CD4-positive, alpha-beta T cell (primary cell): ENCODE measurements at regions not wholly inside any gene's neighbourhood (a gene's known extent, or its start where the extent isn't known, plus 50 kb on each side); places are given as distances from the start of the nearest gene placed in this dataset.

Experiments used
- ATAC-seq: fragments of 200-7000 bp; cut with Tn5 transposase; one replicate; pipeline ENCODE4 v1.10.0; 2022; ENCODE audit warnings: mild to moderate bottlenecking; ENCODE audit not compliant: poor library complexity
- CTCF ChIA-PET: fragments of 350-600 bp; sonication (Branson Sonifier 250); formaldehyde crosslinking; loops from one replicate; lab custom pipeline; 2021; ENCODE audit warnings: antibody characterized with exemption, inconsistent platforms; lab: Charles Lee
- POLR2A ChIA-PET: fragments of 350-600 bp; sonication (Branson Sonifier 250); formaldehyde crosslinking; loops from one replicate; lab custom pipeline; 2021; ENCODE audit warnings: antibody characterized with exemption, inconsistent platforms; lab: Charles Lee
- DNase-seq, 14 experiments: peaks; one replicate each; pipeline ENCODE4 v3.0.0-alpha.2; 2013 to 2020; ENCODE audit warnings: mixed read lengths in 2 of 14
- H3K27ac ChIP-seq, 2 donors: one replicate each; pipeline versions ENCODE4 v1.5.1 to v1.7.0; 2013; ENCODE audit warnings: low read length in 2 of 2, low read depth in 1 of 2, mild to moderate bottlenecking in 1 of 2
- H3K27me3 ChIP-seq, 2 experiments: 1 replicate in 1 of 2; 2 replicates in 1 of 2; pipeline versions ENCODE4 v1.6.1 to v1.7.0; 2013; ENCODE audit warnings: low read length in 2 of 2, control low read depth in 1 of 2, mild to moderate bottlenecking in 1 of 2, moderate library complexity in 1 of 2; ENCODE audit not compliant: insufficient read depth in 2 of 2, control insufficient read depth in 1 of 2
- H3K36me3 ChIP-seq: one replicate; pipeline ENCODE4 v1.6.1; 2013; ENCODE audit warnings: low read length, control low read depth; ENCODE audit not compliant: insufficient read depth
- H3K4me1 ChIP-seq: one replicate; pipeline ENCODE4 v1.6.1; 2013; ENCODE audit warnings: low read length, control low read depth; ENCODE audit not compliant: insufficient read depth
- H3K4me3 ChIP-seq: one replicate; pipeline ENCODE4 v1.5.1; 2013; ENCODE audit warnings: mild to moderate bottlenecking, low read length, moderate library complexity
- H3K9me3 ChIP-seq, 2 experiments: 1 replicate in 1 of 2; 2 replicates in 1 of 2; pipeline versions ENCODE4 v1.6.1 to v1.7.0; 2013; ENCODE audit warnings: low read length in 2 of 2, mild to moderate bottlenecking in 2 of 2, control low read depth in 1 of 2, moderate library complexity in 1 of 2; ENCODE audit not compliant: control insufficient read depth in 1 of 2, insufficient read depth in 1 of 2
- H3K27ac Mint-ChIP-seq: one replicate; pipeline ENCODE4 v1.8.0; 2020; ENCODE audit warnings: mixed read lengths
- H3K27me3 Mint-ChIP-seq: one replicate; pipeline ENCODE4 v1.8.0; 2021; ENCODE audit warnings: mixed read lengths
- H3K36me3 Mint-ChIP-seq: one replicate; pipeline ENCODE4 v1.8.0; 2021; ENCODE audit warnings: low read depth, mixed read lengths
- H3K4me1 Mint-ChIP-seq: one replicate; pipeline ENCODE4 v1.8.0; 2021; ENCODE audit warnings: low read depth, mixed read lengths
- H3K4me3 Mint-ChIP-seq: one replicate; pipeline ENCODE4 v1.8.0; 2020; ENCODE audit warnings: mild to moderate bottlenecking, mixed read lengths
- H3K9me3 Mint-ChIP-seq: one replicate; pipeline ENCODE4 v1.8.0; 2020; ENCODE audit warnings: mixed read lengths
- intact Hi-C, 2 experiments: fragments of 100-400 bp; cut with DNase I in 1 of 2; cut with micrococcal nuclease in 1 of 2; formaldehyde crosslinking; loops; one replicate each; pipeline versions ENCODE4 v1.15.1 to v1.9.0; 2023 to 2025; cut with DNase I, micrococcal nuclease
- TF ChIP-seq, protein P1 (sequence below): fragments of 200-600 bp; IDR thresholded peaks from one replicate; pipeline ENCODE4 v1.8.0; 2022; ENCODE audit warnings: antibody characterized with exemption, mild to moderate bottlenecking

DNA sequence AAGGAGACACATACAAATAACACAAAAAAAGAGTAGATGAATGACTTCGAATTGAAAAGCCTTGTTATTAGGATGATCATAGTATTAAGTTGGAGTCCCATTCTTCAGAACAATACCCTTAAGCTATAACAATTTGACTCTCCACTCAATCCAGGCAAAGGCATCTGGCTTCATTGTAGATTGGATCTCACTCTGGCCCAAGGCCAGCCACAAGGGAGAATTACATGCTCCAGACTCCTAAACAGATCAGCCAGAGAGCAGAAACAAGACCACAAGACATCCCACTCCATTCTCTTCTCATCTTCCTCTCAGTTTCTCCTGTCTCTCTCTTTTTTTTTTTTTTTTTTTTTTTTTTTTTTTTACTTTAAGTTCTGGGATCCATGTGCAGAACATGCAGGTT, 213.9 kb downstream of the DHX15 start:
- no peaks in the 10 kb centered on the region for H3K4me1 ChIP-seq
- no peaks in the 10 kb centered on the region for H3K4me1 Mint-ChIP-seq
- no peak overlapping the region for H3K27ac ChIP-seq
- POLR2A ChIA-PET: no interaction called here
- no peak overlapping the region for H3K27ac Mint-ChIP-seq
- no peak overlapping the region for H3K4me3 Mint-ChIP-seq
- H3K27me3 Mint-ChIP-seq: peaks cover 10% of the 10 kb centered on the region
- no peak overlapping the region for H3K4me3 ChIP-seq
- TF ChIP-seq, protein P1, sequence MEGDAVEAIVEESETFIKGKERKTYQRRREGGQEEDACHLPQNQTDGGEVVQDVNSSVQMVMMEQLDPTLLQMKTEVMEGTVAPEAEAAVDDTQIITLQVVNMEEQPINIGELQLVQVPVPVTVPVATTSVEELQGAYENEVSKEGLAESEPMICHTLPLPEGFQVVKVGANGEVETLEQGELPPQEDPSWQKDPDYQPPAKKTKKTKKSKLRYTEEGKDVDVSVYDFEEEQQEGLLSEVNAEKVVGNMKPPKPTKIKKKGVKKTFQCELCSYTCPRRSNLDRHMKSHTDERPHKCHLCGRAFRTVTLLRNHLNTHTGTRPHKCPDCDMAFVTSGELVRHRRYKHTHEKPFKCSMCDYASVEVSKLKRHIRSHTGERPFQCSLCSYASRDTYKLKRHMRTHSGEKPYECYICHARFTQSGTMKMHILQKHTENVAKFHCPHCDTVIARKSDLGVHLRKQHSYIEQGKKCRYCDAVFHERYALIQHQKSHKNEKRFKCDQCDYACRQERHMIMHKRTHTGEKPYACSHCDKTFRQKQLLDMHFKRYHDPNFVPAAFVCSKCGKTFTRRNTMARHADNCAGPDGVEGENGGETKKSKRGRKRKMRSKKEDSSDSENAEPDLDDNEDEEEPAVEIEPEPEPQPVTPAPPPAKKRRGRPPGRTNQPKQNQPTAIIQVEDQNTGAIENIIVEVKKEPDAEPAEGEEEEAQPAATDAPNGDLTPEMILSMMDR: no peak
- intact Hi-C loops: no loop called here
- H3K9me3 ChIP-seq: no peaks in the 10 kb centered on the region
- no peaks in the 10 kb centered on the region for H3K27me3 ChIP-seq
- CTCF ChIA-PET: no interaction called here
- no peaks in the 10 kb centered on the region for H3K36me3 ChIP-seq
- DNase-seq: no peak
- peaks cover 2% of the 10 kb centered on the region for H3K9me3 Mint-ChIP-seq
- H3K36me3 Mint-ChIP-seq: no peaks in the 10 kb centered on the region
- no peak for ATAC-seq

GRCh38 chr4:24369507-24370029, 214.8 kb downstream of the DHX15 start:
- H3K4me3 ChIP-seq: no peak overlapping the region
- DNase-seq (no peak), ATAC-seq (no peak)
- intact Hi-C loops: no loop called here
- H3K27me3 ChIP-seq: no peaks in the 10 kb centered on the region
- H3K4me1 Mint-ChIP-seq: no peaks in the 10 kb centered on the region
- no peaks in the 10 kb centered on the region for H3K4me1 ChIP-seq
- H3K27ac Mint-ChIP-seq: no peak overlapping the region
- H3K27ac ChIP-seq: no peak overlapping the region
- H3K9me3 Mint-ChIP-seq: peaks cover 2% of the 10 kb centered on the region
- H3K9me3 ChIP-seq: no peaks in the 10 kb centered on the region
- TF ChIP-seq, protein P1: no peak
- no peaks in the 10 kb centered on the region for H3K36me3 ChIP-seq
- H3K4me3 Mint-ChIP-seq: no peak overlapping the region
- H3K36me3 Mint-ChIP-seq: no peaks in the 10 kb centered on the region
- ChIA-PET POLR2A (no interaction called here), CTCF (no interaction called here)
- H3K27me3 Mint-ChIP-seq: peaks cover 10% of the 10 kb centered on the region

- peaks cover 2% of the 10 kb centered on the region for H3K9me3 Mint-ChIP-seq
- H3K27ac Mint-ChIP-seq: no peak overlapping the region
- DNase-seq: no peak
- intact Hi-C loops: no loop called here
- POLR2A ChIA-PET: no interaction called here
- ATAC-seq: no peak
- H3K27ac ChIP-seq: no peak overlapping the region
- H3K36me3 ChIP-seq: no peaks in the 10 kb centered on the region
- H3K27me3 ChIP-seq: no peaks in the 10 kb centered on the region
- TF ChIP-seq, protein P1: no peak
- H3K9me3 ChIP-seq: no peaks in the 10 kb centered on the region
- no peaks in the 10 kb centered on the region for H3K36me3 Mint-ChIP-seq
- H3K4me1 Mint-ChIP-seq: no peaks in the 10 kb centered on the region
- H3K4me3 Mint-ChIP-seq: no peak overlapping the region
- H3K4me3 ChIP-seq: no peak overlapping the region
- CTCF ChIA-PET: no interaction called here
- no peaks in the 10 kb centered on the region for H3K4me1 ChIP-seq
- H3K27me3 Mint-ChIP-seq: peaks cover 4% of the 10 kb centered on the region
Measured at GRCh38 chr4:24368801-24369200, 215.6 kb downstream of the DHX15 start.
